Hepatocyte (in vitro differentiated cells): ENCODE measurements at regions not wholly inside any gene's neighbourhood (a gene's known extent, or its start where the extent isn't known, plus 50 kb on each side); places are given as distances from the start of the nearest gene placed in this dataset.

Source experiments
- DNase-seq: peaks from one replicate; pipeline ENCODE4 v3.0.0-alpha.2; 2016; ENCODE audit warnings: low spot score
- H2AFZ ChIP-seq: fragments of 200-600 bp; sonication (generic); 2 replicates; pipeline ENCODE4 v1.6.0; 2016; ENCODE audit warnings: antibody characterized with exemption, mild to moderate bottlenecking
- H3K27ac ChIP-seq: fragments of 200-600 bp; sonication (generic); 2 replicates; pipeline ENCODE4 v1.5.1; 2016; ENCODE audit warnings: mild to moderate bottlenecking
- H3K27me3 ChIP-seq: fragments of 200-600 bp; sonication (generic); 2 replicates; pipeline ENCODE4 v1.6.1; 2016
- H3K36me3 ChIP-seq: fragments of 200-600 bp; sonication (generic); replicated peaks from 2 replicates; pipeline ENCODE4 v1.5.1; 2016; ENCODE audit warnings: low read depth; ENCODE audit not compliant: insufficient read depth
- H3K4me1 ChIP-seq: fragments of 200-600 bp; sonication (generic); 2 replicates; pipeline ENCODE4 v1.5.1; 2016; ENCODE audit warnings: mild to moderate bottlenecking, moderate library complexity; ENCODE audit not compliant: insufficient read depth
- H3K4me2 ChIP-seq: fragments of 200-600 bp; sonication (generic); 2 replicates; pipeline ENCODE4 v1.6.0; 2016
- H3K4me3 ChIP-seq: fragments of 200-600 bp; sonication (generic); 2 replicates; pipeline ENCODE4 v1.5.1; 2016; ENCODE audit warnings: mild to moderate bottlenecking
- H3K79me2 ChIP-seq: fragments of 200-600 bp; sonication (generic); 2 replicates; pipeline ENCODE4 v1.6.0; 2017; ENCODE audit warnings: mild to moderate bottlenecking
- H3K9me2 ChIP-seq: fragments of 200-600 bp; sonication (generic); replicated peaks from 2 replicates; pipeline ENCODE4 v1.6.0; 2017; ENCODE audit warnings: mild to moderate bottlenecking; ENCODE audit not compliant: insufficient read depth
- H3K9me3 ChIP-seq: fragments of 200-600 bp; sonication (generic); 2 replicates; pipeline ENCODE4 v1.5.1; 2016; ENCODE audit warnings: low read depth, mild to moderate bottlenecking
- H4K20me1 ChIP-seq: fragments of 200-600 bp; sonication (generic); 2 replicates; pipeline ENCODE4 v1.6.0; 2016; ENCODE audit warnings: mild to moderate bottlenecking; ENCODE audit not compliant: insufficient read depth, poor library complexity, severe bottlenecking
- EZH2 ChIP-seq: fragments of 200-600 bp; sonication (generic); IDR thresholded peaks from 2 replicates; pipeline ENCODE4 v1.6.1; 2016; ENCODE audit warnings: antibody characterized with exemption, mild to moderate bottlenecking, borderline replicate concordance
- EZH2phosphoT487 ChIP-seq: fragments of 200-600 bp; sonication (generic); IDR thresholded peaks from one replicate; pipeline ENCODE4 v1.6.1; 2018; ENCODE audit warnings: antibody characterized with exemption, mild to moderate bottlenecking, low read depth, moderate library complexity; ENCODE audit not compliant: unreplicated experiment, severe bottlenecking
- WGBS: methylation state at CpG from one replicate; pipeline ENCODE4 v1.1.6; 2016; ENCODE audit warnings: low lambda C conversion rate; ENCODE audit errors: missing lambda C conversion rate; 5-methylcytosine and 5-hydroxymethylcytosine counted together
- TF ChIP-seq, protein P1 (sequence below): fragments of 200-600 bp; sonication (generic); IDR thresholded peaks from 2 replicates; pipeline ENCODE4 v1.5.1; 2016; ENCODE audit warnings: antibody characterized with exemption, mild to moderate bottlenecking; ENCODE audit not compliant: poor library complexity

DNA sequence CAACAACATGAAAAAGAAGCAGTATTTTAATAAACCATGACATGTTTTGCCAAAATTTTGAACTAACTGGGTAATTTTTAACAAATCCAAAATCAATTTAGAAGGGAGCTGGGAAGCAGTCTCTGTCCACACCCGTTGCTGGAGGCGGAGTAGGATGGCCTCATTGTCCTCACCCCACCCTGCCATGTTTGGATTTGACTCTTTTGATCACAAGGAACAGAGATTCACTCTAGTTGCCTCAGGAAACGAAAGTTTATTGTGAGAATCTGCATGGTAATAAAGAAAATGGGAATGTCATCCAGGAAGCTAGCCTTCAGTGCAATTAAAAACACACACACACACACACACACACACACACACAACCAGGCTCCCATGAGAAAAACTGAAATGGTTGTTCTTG is 145.4 kb downstream of the SLC30A10 start:
- Histone ChIP-seq H2AFZ (no peak overlapping the region), H3K27me3 (no peaks in the 10 kb centered on the region), H3K4me1 (no peaks in the 10 kb centered on the region), H3K4me3 (no peak overlapping the region), H3K79me2 (no peaks in the 10 kb centered on the region), H3K9me3 (no peaks in the 10 kb centered on the region), H3K4me2 (no peak overlapping the region), H3K27ac (no peak overlapping the region), H4K20me1 (no peaks in the 10 kb centered on the region), H3K9me2 (no peaks in the 10 kb centered on the region), H3K36me3 (no peaks in the 10 kb centered on the region)
- no peak for TF ChIP-seq EZH2
- no peak for TF ChIP-seq EZH2phosphoT487
- TF ChIP-seq, protein P1, sequence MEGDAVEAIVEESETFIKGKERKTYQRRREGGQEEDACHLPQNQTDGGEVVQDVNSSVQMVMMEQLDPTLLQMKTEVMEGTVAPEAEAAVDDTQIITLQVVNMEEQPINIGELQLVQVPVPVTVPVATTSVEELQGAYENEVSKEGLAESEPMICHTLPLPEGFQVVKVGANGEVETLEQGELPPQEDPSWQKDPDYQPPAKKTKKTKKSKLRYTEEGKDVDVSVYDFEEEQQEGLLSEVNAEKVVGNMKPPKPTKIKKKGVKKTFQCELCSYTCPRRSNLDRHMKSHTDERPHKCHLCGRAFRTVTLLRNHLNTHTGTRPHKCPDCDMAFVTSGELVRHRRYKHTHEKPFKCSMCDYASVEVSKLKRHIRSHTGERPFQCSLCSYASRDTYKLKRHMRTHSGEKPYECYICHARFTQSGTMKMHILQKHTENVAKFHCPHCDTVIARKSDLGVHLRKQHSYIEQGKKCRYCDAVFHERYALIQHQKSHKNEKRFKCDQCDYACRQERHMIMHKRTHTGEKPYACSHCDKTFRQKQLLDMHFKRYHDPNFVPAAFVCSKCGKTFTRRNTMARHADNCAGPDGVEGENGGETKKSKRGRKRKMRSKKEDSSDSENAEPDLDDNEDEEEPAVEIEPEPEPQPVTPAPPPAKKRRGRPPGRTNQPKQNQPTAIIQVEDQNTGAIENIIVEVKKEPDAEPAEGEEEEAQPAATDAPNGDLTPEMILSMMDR = no peak
- no peak for DNase-seq
- WGBS = 64% methylated on average over 3 of the region's 3 CpGs

DNA sequence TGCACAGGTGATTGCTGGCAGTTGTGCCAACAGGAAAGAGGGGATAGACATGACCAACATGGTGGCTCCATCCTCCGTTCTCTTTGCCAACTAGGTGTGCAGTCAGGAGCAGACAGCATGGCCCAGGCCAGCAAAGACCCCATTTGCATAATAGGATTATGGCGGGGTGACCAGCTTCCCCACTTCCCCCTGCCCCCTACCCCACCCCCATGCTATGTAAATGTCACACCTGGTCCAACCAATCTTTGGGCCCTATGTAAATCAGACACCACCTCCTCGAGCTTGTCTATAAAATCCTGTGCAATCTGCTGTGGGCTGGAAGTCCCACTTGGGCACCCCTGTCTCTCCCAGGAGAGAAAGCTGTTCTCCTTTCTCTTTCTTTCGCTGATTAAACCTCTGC is 146.0 kb downstream of the SLC30A10 start:
- Histone ChIP-seq H3K27ac (no peak overlapping the region), H4K20me1 (no peaks in the 10 kb centered on the region), H3K36me3 (no peaks in the 10 kb centered on the region), H3K4me3 (no peak overlapping the region), H3K4me2 (no peak overlapping the region), H2AFZ (no peak overlapping the region), H3K9me2 (no peaks in the 10 kb centered on the region), H3K9me3 (no peaks in the 10 kb centered on the region), H3K79me2 (no peaks in the 10 kb centered on the region), H3K27me3 (no peaks in the 10 kb centered on the region), H3K4me1 (no peaks in the 10 kb centered on the region)
- no peak for DNase-seq
- 89% methylated on average over 3 of the region's 4 CpGs for WGBS
- TF ChIP-seq EZH2 (no peak), EZH2phosphoT487 (no peak)
- TF ChIP-seq, protein P1 = no peak

DNA sequence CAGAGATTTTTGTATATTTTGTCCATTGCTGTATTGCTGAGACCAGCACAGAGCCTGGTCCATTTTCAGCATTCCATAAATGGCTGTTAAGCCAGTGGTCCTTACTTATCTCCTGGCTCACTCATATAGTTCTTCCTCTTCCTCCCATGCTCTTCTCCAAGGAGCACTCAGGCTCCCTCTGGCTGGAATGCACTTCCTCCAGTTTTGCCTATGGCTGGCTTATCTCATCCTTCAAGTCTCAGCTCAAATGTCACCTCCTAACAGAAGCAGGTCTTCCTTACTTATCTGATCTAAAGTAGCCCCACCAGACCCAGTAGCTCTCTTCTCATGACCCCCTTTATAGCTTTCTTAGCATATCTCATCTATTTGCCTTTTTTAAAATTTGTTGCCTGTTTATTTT is 146.9 kb downstream of the SLC30A10 start:
- H3K4me1 ChIP-seq = no peaks in the 10 kb centered on the region
- no peak for DNase-seq
- TF ChIP-seq, protein P1 = no peak
- TF ChIP-seq EZH2 (no peak), EZH2phosphoT487 (no peak)
- H3K9me2 ChIP-seq = no peaks in the 10 kb centered on the region
- no peak overlapping the region for H3K4me2 ChIP-seq
- H3K4me3 ChIP-seq = no peak overlapping the region
- no peaks in the 10 kb centered on the region for H3K36me3 ChIP-seq
- H3K9me3 ChIP-seq = no peaks in the 10 kb centered on the region
- no peaks in the 10 kb centered on the region for H4K20me1 ChIP-seq
- no peak overlapping the region for H2AFZ ChIP-seq
- no peak overlapping the region for H3K27ac ChIP-seq
- no peaks in the 10 kb centered on the region for H3K27me3 ChIP-seq
- no peaks in the 10 kb centered on the region for H3K79me2 ChIP-seq

DNA sequence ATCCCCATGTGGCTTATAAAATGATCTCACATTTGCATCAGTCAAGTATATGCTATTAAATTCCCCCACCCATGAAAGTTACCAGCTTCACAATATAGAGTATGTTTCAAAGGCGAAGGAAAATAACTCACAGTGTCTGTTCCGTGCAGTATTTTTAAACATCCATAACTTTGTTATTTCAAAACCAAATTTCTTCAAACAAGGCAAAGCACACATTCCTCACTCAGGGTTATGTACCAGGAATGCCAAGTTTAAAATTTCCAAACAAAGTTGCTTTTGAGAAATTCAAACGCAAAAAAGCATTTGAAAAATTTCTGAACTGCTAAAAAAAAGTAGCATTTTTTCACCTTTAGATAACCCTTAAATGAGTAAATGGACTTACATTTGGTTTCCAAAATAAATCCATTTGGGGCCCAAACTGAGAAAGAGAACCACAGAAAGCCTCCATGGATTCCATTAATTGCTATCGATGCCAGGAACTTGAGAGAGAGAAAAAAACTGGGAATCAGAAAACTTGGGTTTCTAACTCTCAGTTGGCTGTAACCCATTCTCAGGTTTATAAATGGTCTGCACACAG is 149.5 kb downstream of the SLC30A10 start:
- TF ChIP-seq EZH2phosphoT487 = no peak

More for the DNA sequence above, 149.5 kb downstream of the SLC30A10 start:
- H4K20me1 ChIP-seq = no peaks in the 10 kb centered on the region
- no peaks in the 10 kb centered on the region for H3K36me3 ChIP-seq
- H3K4me2 ChIP-seq = no peak overlapping the region
- H3K4me3 ChIP-seq = no peak overlapping the region
- H3K9me2 ChIP-seq = no peaks in the 10 kb centered on the region
- 85% methylated on average over 4 of the region's 4 CpGs for WGBS
- no peaks in the 10 kb centered on the region for H3K79me2 ChIP-seq
- H3K4me1 ChIP-seq = no peaks in the 10 kb centered on the region
- no peaks in the 10 kb centered on the region for H3K27me3 ChIP-seq
- H3K27ac ChIP-seq = no peak overlapping the region
- H2AFZ ChIP-seq = no peak overlapping the region
- H3K9me3 ChIP-seq = no peaks in the 10 kb centered on the region
- DNase-seq = no peak
